ENCODE measurements at regions not wholly inside any gene's neighbourhood (a gene's known extent, or its start where the extent isn't known, plus 50 kb on each side); places are given as distances from the start of the nearest gene placed in this dataset.

DNA sequence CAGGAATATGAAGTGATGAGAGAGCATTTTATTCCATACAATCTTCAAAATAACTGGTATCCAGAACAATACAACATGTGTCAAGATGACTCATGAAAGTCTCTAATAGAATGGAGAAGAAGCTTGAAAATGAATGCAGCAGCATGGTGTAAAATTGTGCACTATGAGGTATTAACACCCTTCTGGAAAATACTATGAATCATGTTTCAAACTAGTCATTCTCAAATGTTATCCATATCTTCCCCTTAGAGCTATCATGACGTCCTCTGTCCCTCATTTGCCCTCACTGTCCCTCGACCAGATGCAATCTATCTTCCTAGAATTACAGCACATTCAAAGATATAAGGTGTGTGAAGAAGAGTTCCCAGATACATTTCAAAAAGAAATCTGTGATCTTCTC is 198.2 kb downstream of the NECTIN3 start:
- DNase-seq (ENCODE audit: low read depth), result no peak
- TF ChIP-seq, protein P1, sequence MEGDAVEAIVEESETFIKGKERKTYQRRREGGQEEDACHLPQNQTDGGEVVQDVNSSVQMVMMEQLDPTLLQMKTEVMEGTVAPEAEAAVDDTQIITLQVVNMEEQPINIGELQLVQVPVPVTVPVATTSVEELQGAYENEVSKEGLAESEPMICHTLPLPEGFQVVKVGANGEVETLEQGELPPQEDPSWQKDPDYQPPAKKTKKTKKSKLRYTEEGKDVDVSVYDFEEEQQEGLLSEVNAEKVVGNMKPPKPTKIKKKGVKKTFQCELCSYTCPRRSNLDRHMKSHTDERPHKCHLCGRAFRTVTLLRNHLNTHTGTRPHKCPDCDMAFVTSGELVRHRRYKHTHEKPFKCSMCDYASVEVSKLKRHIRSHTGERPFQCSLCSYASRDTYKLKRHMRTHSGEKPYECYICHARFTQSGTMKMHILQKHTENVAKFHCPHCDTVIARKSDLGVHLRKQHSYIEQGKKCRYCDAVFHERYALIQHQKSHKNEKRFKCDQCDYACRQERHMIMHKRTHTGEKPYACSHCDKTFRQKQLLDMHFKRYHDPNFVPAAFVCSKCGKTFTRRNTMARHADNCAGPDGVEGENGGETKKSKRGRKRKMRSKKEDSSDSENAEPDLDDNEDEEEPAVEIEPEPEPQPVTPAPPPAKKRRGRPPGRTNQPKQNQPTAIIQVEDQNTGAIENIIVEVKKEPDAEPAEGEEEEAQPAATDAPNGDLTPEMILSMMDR (IDR thresholded peaks at IDR 0.05; ENCODE audit: insufficient read depth, low read depth, low read length, missing control alignments), result no peak
- H3K4me3 ChIP-seq (ENCODE audit: low read depth, low read length), result no peak overlapping the region

DNA sequence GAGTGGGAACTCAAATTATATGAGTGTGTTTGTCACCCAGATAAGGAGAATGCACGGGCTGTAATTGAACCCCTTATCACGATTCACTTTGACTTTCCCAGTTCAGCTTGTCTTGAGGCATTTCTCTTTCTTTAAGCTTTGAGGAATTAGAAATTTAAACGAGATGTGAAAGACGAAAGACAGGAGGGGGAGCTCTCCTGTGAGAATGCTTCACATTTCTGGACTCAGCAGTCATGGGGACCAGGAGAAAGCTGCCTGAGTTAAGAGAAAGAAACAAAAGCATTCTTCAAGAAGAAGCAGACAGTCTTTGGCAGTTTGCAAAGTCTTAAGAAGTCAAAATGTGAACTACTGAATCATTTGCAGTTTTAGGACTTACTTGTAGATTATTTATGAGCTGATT is 205.6 kb downstream of the NECTIN3 start:
- DNase-seq (ENCODE audit: low read depth), result no peak
- TF ChIP-seq, protein P1 (IDR thresholded peaks at IDR 0.05; ENCODE audit: insufficient read depth, low read depth, low read length, missing control alignments), result no peak
- no peak overlapping the region for H3K4me3 ChIP-seq (ENCODE audit: low read depth, low read length)

DNA sequence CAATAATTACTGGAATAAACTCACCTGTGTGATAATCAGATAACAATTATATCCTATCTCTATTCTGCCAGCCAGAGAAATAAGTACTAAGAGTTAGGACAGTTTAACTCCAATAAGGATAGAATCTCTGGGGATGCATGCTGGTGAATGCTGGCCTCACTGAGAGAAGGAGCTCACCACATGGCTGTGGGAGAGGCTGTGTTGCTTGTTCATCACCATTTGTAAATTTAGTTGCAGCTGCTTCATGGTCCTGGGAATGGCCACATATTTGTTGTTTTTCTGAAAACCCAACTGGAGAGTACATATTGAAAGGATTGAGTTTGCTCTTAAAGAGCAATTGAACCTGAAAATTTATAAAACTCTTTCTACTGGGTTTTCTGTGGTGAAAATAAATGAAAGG is 207.3 kb downstream of the NECTIN3 start:
- TF ChIP-seq, protein P1 (IDR thresholded peaks at IDR 0.05; ENCODE audit: insufficient read depth, low read depth, low read length, missing control alignments), result no peak
- no peak for DNase-seq (ENCODE audit: low read depth)
- H3K4me3 ChIP-seq (ENCODE audit: low read depth, low read length), result no peak overlapping the region

DNA sequence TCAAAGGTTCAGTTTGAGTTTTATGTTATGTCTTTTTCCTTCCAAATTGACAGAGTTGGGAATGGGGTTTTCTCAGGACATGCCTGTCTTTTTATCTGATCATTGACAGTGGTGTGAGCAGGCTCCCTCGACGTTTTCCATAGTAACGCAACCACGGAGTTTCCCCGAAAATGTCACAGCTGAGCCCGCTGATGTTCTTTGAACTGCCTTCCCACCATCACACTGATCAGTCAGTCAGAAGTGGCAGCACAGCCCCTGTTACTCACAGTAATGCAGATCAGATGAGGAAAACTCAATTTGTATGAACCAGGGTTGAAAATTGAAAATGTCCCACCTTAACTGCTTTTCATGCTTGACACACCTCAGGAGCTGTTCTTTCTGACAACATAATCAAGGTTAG is 210.4 kb downstream of the NECTIN3 start:
- no peak for DNase-seq (ENCODE audit: low read depth)
- no peak overlapping the region for H3K4me3 ChIP-seq (ENCODE audit: low read depth, low read length)
- TF ChIP-seq, protein P1 (IDR thresholded peaks at IDR 0.05; ENCODE audit: insufficient read depth, low read depth, low read length, missing control alignments), result no peak

DNA sequence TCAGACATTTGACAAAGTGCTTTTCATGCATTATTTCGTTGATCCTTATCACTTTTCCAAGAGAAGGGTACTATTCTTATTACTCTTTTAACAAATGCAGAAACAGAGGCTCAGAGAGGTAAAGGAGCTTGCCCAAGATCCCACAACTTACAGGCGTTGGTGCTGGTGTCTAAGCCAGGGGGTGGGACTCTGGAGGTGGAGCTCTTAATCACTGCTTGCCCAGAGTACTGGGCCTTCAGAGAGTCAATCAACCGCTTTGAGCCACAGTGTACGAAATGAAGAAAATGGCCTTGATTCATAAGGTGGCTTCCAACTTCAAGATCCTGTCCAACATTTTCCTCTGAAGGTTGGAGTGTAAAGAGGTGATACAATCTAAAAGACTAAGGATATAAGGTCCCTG is 211.5 kb downstream of the NECTIN3 start:
- no peak overlapping the region for H3K4me3 ChIP-seq (ENCODE audit: low read depth, low read length)
- DNase-seq (ENCODE audit: low read depth), result no peak
- TF ChIP-seq, protein P1 (IDR thresholded peaks at IDR 0.05; ENCODE audit: insufficient read depth, low read depth, low read length, missing control alignments), result no peak

DNA sequence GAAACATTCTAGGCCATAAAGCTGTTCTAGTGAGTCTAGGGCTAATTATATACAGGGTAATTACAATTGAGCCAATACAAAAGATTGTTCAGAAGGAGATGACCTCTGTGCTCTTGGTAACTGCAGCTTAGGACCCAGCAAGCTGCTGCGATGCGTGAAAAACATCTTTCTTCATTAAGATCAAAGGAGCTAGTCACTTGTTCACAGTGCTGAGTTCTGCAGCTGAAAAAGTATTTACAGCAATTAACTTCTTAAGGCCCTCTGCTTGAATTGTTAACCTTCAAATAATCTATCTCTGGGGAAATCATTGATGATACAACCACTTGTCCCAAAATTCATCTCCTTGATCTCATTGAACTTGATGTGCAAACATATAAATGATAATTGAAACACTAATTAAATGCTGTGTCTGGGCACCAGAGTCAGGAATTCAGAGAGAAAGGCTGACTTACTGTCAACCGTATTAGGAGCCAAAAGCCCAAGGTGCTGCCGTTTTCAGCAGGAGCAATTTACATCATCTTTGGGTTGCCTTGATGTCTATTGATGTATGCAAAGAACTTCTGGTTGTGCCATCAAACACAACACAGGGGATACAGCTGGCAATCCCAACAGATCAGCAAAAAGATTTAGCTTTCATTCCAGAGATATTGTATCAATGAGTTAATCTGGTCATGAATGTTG is 213.0 kb downstream of the NECTIN3 start:
- TF ChIP-seq, protein P1 (IDR thresholded peaks at IDR 0.05; ENCODE audit: insufficient read depth, low read depth, low read length, missing control alignments), result no peak
- no peak for DNase-seq (ENCODE audit: low read depth)
- H3K4me3 ChIP-seq (ENCODE audit: low read depth, low read length), result no peak overlapping the region

DNA sequence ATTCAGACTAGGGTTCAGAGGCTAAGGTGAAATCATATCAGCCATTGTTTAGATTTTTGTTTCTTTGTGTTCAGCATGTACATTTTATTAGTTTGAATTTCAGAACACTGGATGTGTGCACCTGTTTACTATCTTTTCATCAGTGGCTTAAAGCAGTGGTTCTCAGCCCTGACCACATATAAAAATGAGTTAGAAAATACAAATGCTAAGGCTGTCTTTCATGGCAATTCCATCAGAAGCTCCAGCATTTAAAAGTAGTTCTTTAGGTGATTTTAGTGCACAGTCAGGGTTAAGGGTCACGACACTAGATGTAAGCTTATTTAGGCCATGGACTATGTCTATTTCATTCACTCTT is 213.5 kb downstream of the NECTIN3 start:
- no peak for DNase-seq (ENCODE audit: low read depth)

More for the DNA sequence above, 213.5 kb downstream of the NECTIN3 start:
- H3K4me3 ChIP-seq (ENCODE audit: low read depth, low read length), result no peak overlapping the region
- TF ChIP-seq, protein P1 (IDR thresholded peaks at IDR 0.05; ENCODE audit: insufficient read depth, low read depth, low read length, missing control alignments), result no peak
